ENCODE measurements at regions not wholly inside any gene's neighbourhood (a gene's known extent, or its start where the extent isn't known, plus 50 kb on each side); places are given as distances from the start of the nearest gene placed in this dataset.

DNA sequence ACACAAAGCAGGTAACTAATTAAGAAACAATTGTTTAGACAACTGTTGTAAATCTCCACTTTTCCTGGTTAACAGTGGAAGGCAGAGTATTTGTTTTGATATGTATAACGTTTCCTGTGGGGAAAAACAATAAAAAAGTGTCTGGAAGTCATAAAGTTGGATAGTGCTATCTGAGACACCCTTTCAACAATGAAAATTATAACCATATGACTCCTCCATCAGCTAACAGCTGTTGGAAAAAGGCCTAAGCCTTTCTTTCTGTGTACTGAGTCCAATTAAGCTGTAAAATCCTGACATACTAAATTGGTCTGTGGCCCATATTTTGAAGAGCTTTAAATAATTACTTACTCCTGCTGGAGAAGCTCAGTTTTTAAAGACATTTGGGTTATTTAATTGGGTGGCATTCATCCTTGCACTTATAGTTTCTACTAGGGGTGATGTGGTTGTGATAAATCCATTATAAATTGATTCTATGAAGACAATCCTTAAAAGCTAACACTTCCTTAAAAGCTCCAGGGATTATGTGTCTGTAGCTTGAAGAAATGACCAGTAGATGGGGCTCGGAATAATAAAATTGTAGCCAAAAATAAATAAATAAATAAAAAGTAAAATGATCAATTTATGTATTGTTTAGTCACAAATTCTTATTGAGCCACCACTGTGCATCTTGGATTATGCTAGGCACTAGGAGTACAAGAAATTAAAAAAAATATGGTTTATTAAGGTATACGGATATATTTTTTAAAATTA, 698.1 kb upstream of the NXPH2 start:
- TF ChIP-seq EZH2 (IDR thresholded peaks at IDR 0.05; ENCODE audit: borderline replicate concordance, low read length) (no peak), CTCF (IDR thresholded peaks at IDR 0.05; ENCODE audit: low read length) (no peak)
- Histone ChIP-seq H2AFZ (ENCODE audit: low read length) (no peak overlapping the region), H3K4me3 (ENCODE audit: low read depth, low read length, poor library complexity, severe bottlenecking) (no peak overlapping the region), H3K4me2 (ENCODE audit: low read length) (no peak overlapping the region), H3K27me3 (ENCODE audit: insufficient read depth, low read length) (no peaks in the 10 kb centered on the region), H3K36me3 (ENCODE audit: insufficient read depth, low read length) (no peaks in the 10 kb centered on the region), H3F3A (ENCODE audit: insufficient read depth, low read length) (no peaks in the 10 kb centered on the region), H4K20me1 (ENCODE audit: insufficient read depth, low read length) (no peaks in the 10 kb centered on the region), H3K79me2 (ENCODE audit: insufficient read depth, low read length) (no peaks in the 10 kb centered on the region), H3K9ac (ENCODE audit: low read length) (no peak overlapping the region), H3K9me2 (ENCODE audit: low read depth, low read length) (no peaks in the 10 kb centered on the region), H3K4me1 (ENCODE audit: insufficient read depth, low read length, severe bottlenecking) (no peaks in the 10 kb centered on the region), H3K27ac (ENCODE audit: low read depth, low read length, poor library complexity, severe bottlenecking) (no peak overlapping the region), H3K9me3 (ENCODE audit: low read length) (no peaks in the 10 kb centered on the region)

DNA sequence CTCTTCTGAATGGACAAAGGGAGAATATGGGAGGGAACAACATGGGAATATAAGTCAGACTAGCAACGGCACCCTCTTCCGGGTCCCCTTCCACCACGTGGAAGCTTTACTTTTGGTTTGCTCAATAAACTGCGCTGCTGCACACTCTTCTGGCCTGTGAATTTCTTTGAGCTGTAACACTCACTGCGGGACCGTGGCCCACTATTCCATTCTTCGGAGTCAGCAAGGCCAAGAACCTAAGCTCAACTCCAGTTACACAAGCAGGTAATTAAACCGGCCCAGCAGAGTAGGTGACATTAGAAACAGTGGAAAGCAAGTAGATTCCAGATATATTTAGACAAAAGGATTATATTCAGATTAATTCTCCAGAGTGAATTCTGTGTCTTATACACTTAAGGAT, 697.4 kb upstream of the NXPH2 start:
- Histone ChIP-seq H3K79me2 (ENCODE audit: insufficient read depth, low read length) (no peaks in the 10 kb centered on the region), H3K9me3 (ENCODE audit: low read length) (no peaks in the 10 kb centered on the region), H3K4me3 (ENCODE audit: low read depth, low read length, poor library complexity, severe bottlenecking) (no peak overlapping the region), H2AFZ (ENCODE audit: low read length) (no peak overlapping the region), H3K4me2 (ENCODE audit: low read length) (no peak overlapping the region), H3K4me1 (ENCODE audit: insufficient read depth, low read length, severe bottlenecking) (no peaks in the 10 kb centered on the region), H3K9ac (ENCODE audit: low read length) (no peak overlapping the region), H4K20me1 (ENCODE audit: insufficient read depth, low read length) (no peaks in the 10 kb centered on the region), H3K9me2 (ENCODE audit: low read depth, low read length) (no peaks in the 10 kb centered on the region), H3K27ac (ENCODE audit: low read depth, low read length, poor library complexity, severe bottlenecking) (no peak overlapping the region), H3K27me3 (ENCODE audit: insufficient read depth, low read length) (no peaks in the 10 kb centered on the region), H3K36me3 (ENCODE audit: insufficient read depth, low read length) (no peaks in the 10 kb centered on the region), H3F3A (ENCODE audit: insufficient read depth, low read length) (no peaks in the 10 kb centered on the region)
- TF ChIP-seq EZH2 (IDR thresholded peaks at IDR 0.05; ENCODE audit: borderline replicate concordance, low read length) (no peak), CTCF (IDR thresholded peaks at IDR 0.05; ENCODE audit: low read length) (no peak)

DNA sequence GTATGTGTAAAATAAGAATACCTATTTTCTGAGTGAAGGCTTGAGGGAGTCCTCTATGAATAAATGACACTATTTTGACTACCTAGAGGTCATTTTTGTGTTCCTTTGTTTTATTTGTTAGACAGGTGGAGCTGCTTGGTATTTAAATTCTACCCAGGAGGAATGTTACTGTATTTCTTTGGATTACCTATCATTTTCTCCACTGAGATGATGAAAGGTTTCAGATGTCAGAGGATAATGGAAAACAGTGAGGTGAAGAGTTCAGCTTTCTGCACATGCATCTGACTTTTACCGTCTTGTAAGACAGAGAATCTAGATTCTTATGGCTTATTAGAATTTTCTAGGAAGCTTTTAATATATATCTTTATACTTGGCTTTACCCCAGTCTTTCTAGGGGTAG, 689.8 kb upstream of the NXPH2 start:
- no peak overlapping the region for H3K27ac ChIP-seq (ENCODE audit: low read depth, low read length, poor library complexity, severe bottlenecking)
- TF ChIP-seq CTCF (IDR thresholded peaks at IDR 0.05; ENCODE audit: low read length) (no peak), EZH2 (IDR thresholded peaks at IDR 0.05; ENCODE audit: borderline replicate concordance, low read length) (no peak)
- no peak overlapping the region for H2AFZ ChIP-seq (ENCODE audit: low read length)
- no peaks in the 10 kb centered on the region for H3K79me2 ChIP-seq (ENCODE audit: insufficient read depth, low read length)
- no peak overlapping the region for H3K4me3 ChIP-seq (ENCODE audit: low read depth, low read length, poor library complexity, severe bottlenecking)
- no peaks in the 10 kb centered on the region for H3K4me1 ChIP-seq (ENCODE audit: insufficient read depth, low read length, severe bottlenecking)
- no peaks in the 10 kb centered on the region for H3F3A ChIP-seq (ENCODE audit: insufficient read depth, low read length)
- H4K20me1 ChIP-seq (ENCODE audit: insufficient read depth, low read length): no peaks in the 10 kb centered on the region
- no peaks in the 10 kb centered on the region for H3K27me3 ChIP-seq (ENCODE audit: insufficient read depth, low read length)
- H3K36me3 ChIP-seq (ENCODE audit: insufficient read depth, low read length): no peaks in the 10 kb centered on the region
- no peak overlapping the region for H3K4me2 ChIP-seq (ENCODE audit: low read length)
- H3K9ac ChIP-seq (ENCODE audit: low read length): no peak overlapping the region
- H3K9me3 ChIP-seq (ENCODE audit: low read length): no peaks in the 10 kb centered on the region
- H3K9me2 ChIP-seq (ENCODE audit: low read depth, low read length): no peaks in the 10 kb centered on the region

Data from OCI-LY1 (cell line).